ENCODE measurements at regions not wholly inside any gene's neighbourhood (a gene's known extent, or its start where the extent isn't known, plus 50 kb on each side); places are given as distances from the start of the nearest gene placed in this dataset.

DNA sequence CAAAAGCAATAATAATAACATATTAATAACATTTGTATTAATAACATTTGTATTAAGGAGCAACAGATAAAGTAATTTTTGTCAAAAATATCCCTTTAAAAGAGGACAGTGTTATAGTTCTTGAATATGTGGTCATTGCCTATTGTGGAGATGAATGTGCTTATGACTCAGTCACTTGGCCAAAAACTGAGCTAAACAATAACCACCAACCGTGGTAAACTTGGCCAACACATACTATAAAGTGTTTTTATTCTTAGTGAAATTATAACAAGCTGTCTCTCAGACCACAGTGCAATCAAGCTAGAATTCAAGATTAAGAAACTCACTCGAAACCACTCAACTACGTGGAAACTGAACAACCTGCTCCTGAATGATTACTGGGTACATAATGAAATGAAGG, 159.2 kb upstream of the PLPPR1 start:
- TF ChIP-seq POLR2A (IDR thresholded peaks at IDR 0.05), result no peak
- TF ChIP-seq, protein P1, sequence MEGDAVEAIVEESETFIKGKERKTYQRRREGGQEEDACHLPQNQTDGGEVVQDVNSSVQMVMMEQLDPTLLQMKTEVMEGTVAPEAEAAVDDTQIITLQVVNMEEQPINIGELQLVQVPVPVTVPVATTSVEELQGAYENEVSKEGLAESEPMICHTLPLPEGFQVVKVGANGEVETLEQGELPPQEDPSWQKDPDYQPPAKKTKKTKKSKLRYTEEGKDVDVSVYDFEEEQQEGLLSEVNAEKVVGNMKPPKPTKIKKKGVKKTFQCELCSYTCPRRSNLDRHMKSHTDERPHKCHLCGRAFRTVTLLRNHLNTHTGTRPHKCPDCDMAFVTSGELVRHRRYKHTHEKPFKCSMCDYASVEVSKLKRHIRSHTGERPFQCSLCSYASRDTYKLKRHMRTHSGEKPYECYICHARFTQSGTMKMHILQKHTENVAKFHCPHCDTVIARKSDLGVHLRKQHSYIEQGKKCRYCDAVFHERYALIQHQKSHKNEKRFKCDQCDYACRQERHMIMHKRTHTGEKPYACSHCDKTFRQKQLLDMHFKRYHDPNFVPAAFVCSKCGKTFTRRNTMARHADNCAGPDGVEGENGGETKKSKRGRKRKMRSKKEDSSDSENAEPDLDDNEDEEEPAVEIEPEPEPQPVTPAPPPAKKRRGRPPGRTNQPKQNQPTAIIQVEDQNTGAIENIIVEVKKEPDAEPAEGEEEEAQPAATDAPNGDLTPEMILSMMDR (IDR thresholded peaks at IDR 0.05), result no peak
- no peak for TF ChIP-seq POLR2AphosphoS5 (IDR thresholded peaks at IDR 0.05)

Measured in suprapubic skin (tissue), 4 donors.